ENCODE measurements at regions not wholly inside any gene's neighbourhood (a gene's known extent, or its start where the extent isn't known, plus 50 kb on each side); places are given as distances from the start of the nearest gene placed in this dataset.

GRCh38 chr15:53307952-53308624, 451.4 kb downstream of the WDR72 start:
- Histone ChIP-seq H3K9me3 (no peaks in the 10 kb centered on the region), H3K4me1 (no peaks in the 10 kb centered on the region), H3K27me3 (ENCODE audit: insufficient read depth in 3 of 3, low read length in 2 of 3) (no peaks in the 10 kb centered on the region), H3K27ac (no peak overlapping the region), H3K4me3 (no peak overlapping the region), H3K36me3 (ENCODE audit: insufficient read depth in 1 of 2, low read depth in 1 of 2) (no peaks in the 10 kb centered on the region)
- WGBS, 3 donors: 82 to 88% (median 87%) methylated on average over 5 of the region's 5 CpGs
- DNase-seq (no peak), ATAC-seq (no peak)
- TF ChIP-seq, protein P1, sequence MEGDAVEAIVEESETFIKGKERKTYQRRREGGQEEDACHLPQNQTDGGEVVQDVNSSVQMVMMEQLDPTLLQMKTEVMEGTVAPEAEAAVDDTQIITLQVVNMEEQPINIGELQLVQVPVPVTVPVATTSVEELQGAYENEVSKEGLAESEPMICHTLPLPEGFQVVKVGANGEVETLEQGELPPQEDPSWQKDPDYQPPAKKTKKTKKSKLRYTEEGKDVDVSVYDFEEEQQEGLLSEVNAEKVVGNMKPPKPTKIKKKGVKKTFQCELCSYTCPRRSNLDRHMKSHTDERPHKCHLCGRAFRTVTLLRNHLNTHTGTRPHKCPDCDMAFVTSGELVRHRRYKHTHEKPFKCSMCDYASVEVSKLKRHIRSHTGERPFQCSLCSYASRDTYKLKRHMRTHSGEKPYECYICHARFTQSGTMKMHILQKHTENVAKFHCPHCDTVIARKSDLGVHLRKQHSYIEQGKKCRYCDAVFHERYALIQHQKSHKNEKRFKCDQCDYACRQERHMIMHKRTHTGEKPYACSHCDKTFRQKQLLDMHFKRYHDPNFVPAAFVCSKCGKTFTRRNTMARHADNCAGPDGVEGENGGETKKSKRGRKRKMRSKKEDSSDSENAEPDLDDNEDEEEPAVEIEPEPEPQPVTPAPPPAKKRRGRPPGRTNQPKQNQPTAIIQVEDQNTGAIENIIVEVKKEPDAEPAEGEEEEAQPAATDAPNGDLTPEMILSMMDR (IDR thresholded peaks at IDR 0.05): no peak
- intact Hi-C loops (cut with DNase I): no loop called here

GRCh38 chr15:53305554-53305953, 453.9 kb downstream of the WDR72 start:
- no peak for DNase-seq
- no peaks in the 10 kb centered on the region for H3K9me3 ChIP-seq
- intact Hi-C loops (cut with DNase I): no loop called here
- no peaks in the 10 kb centered on the region for H3K27me3 ChIP-seq (ENCODE audit: insufficient read depth in 3 of 3, low read length in 2 of 3)
- no peak for ATAC-seq
- peaks cover 6% of the 10 kb centered on the region for H3K4me1 ChIP-seq
- H3K36me3 ChIP-seq (ENCODE audit: insufficient read depth in 1 of 2, low read depth in 1 of 2): no peaks in the 10 kb centered on the region
- 64 to 72% (median 68%) methylated on average over 2 of the region's 2 CpGs for WGBS, 3 donors
- TF ChIP-seq, protein P1 (IDR thresholded peaks at IDR 0.05): no peak
- H3K4me3 ChIP-seq: no peak overlapping the region
- no peak overlapping the region for H3K27ac ChIP-seq

DNA sequence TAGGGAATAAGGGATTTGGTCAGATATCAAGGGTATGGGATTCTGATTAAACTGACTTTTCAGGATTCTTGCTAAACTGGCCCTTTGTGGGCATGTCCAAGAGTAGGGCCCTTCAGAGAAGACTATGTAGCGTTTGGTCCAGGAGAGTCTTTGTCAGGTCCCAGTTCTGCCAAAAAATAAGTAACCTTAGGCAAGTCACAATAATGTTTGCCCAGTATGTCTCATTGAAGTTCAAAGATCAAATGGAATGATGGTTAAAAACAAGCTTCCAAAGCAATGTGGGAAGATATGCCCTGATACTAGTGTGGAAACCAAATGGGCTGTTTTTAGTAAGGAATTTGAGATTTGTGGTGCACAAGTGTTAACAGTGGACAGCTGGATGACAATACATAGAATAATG, 454.4 kb downstream of the WDR72 start:
- H3K36me3 ChIP-seq (ENCODE audit: insufficient read depth in 1 of 2, low read depth in 1 of 2): no peaks in the 10 kb centered on the region
- intact Hi-C loops (cut with DNase I): no loop called here
- WGBS, 3 donors: 58 to 100% (median 97%) methylated on average over 1 of the region's 1 CpG
- H3K4me3 ChIP-seq: no peak overlapping the region
- TF ChIP-seq, protein P1 (IDR thresholded peaks at IDR 0.05): no peak
- no peak for DNase-seq
- no peak overlapping the region for H3K27ac ChIP-seq
- H3K27me3 ChIP-seq (ENCODE audit: insufficient read depth in 3 of 3, low read length in 2 of 3): no peaks in the 10 kb centered on the region
- peaks cover 6% of the 10 kb centered on the region for H3K4me1 ChIP-seq
- no peaks in the 10 kb centered on the region for H3K9me3 ChIP-seq
- ATAC-seq: no peak

GRCh38 chr15:53297828-53298227, 461.6 kb downstream of the WDR72 start:
- Histone ChIP-seq H3K27ac (no peak overlapping the region), H3K9me3 (no peaks in the 10 kb centered on the region), H3K27me3 (ENCODE audit: insufficient read depth in 3 of 3, low read length in 2 of 3) (no peaks in the 10 kb centered on the region), H3K4me3 (no peak overlapping the region), H3K36me3 (ENCODE audit: insufficient read depth in 1 of 2, low read depth in 1 of 2) (no peaks in the 10 kb centered on the region), H3K4me1 (peaks cover 5% of the 10 kb centered on the region)
- DNase-seq: no peak
- WGBS, 3 donors: 71 to 77% (median 77%) methylated on average over 4 of the region's 4 CpGs
- TF ChIP-seq, protein P1 (IDR thresholded peaks at IDR 0.05): no peak
- no peak for ATAC-seq
- intact Hi-C loops (cut with DNase I): no loop called here

DNA sequence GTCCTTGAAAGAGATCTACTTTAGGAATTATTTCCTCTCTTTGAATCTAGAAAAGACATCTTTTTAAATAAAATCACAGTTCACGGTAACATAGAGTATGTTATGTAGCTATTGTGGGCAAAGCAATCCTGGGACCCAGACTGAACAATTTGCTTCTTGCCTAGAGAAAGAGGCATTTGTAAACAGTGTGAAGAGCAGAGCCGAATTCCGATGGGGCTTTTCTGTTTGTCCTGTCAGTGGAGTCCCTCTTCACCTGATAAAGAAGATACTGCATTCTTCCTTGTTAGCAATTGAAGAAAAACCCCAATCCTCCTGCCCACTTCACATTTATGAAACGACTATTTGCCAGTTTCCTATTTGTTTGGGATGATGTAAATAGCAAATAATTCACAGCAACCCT, 462.9 kb downstream of the WDR72 start:
- H3K4me1 ChIP-seq: no peaks in the 10 kb centered on the region
- DNase-seq: no peak
- intact Hi-C loops (cut with DNase I): no loop called here
- H3K36me3 ChIP-seq (ENCODE audit: insufficient read depth in 1 of 2, low read depth in 1 of 2): no peaks in the 10 kb centered on the region
- H3K9me3 ChIP-seq: no peaks in the 10 kb centered on the region
- H3K27ac ChIP-seq: no peak overlapping the region
- ATAC-seq: no peak
- H3K4me3 ChIP-seq: no peak overlapping the region
- TF ChIP-seq, protein P1 (IDR thresholded peaks at IDR 0.05): no peak
- H3K27me3 ChIP-seq (ENCODE audit: insufficient read depth in 3 of 3, low read length in 2 of 3): no peaks in the 10 kb centered on the region
- 55 to 58% (median 55%) methylated on average over 4 of the region's 4 CpGs for WGBS, 3 donors

All from psoas muscle (tissue), 7 donors.